MM.1S (cell line): ENCODE measurements at regions not wholly inside any gene's neighbourhood (a gene's known extent, or its start where the extent isn't known, plus 50 kb on each side); places are given as distances from the start of the nearest gene placed in this dataset.

Experiments used
- CTCF ChIP-seq: fragments of 300-600 bp; sonication (generic); IDR thresholded peaks from 2 replicates; pipeline ENCODE4 v1.5.1; 2016; ENCODE audit warnings: antibody characterized with exemption, low read length, mixed read lengths
- EZH2 ChIP-seq: fragments of 300-600 bp; sonication (generic); optimal IDR thresholded peaks from 2 replicates; pipeline ENCODE3; 2017; ENCODE audit warnings: low read depth, mild to moderate bottlenecking, antibody characterized with exemption, low read length, mixed read lengths

DNA sequence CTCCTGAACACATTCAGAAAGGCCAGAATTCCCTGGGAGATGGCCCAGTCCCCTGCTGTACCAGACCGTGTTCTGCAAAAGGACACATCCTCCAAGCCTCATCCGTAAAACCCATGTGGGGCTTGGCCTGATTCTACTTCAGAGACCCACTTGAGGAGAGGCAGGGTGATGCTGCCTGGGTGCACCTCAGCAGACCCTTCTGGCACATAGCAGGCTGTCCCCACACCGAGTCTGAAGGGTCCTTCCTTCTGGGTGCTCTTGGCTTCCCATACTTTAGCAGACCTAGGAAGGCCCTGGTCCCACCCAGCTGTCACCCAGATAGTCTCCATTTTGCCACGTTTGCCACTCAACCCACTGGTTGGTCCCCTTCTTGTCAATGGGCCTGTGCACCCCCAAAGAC is 270.1 kb upstream of the AGTR2 start:
- no peak for TF ChIP-seq CTCF
- TF ChIP-seq EZH2 = no peak
